Spleen (tissue), 11 donors: ENCODE measurements at regions not wholly inside any gene's neighbourhood (a gene's known extent, or its start where the extent isn't known, plus 50 kb on each side); places are given as distances from the start of the nearest gene placed in this dataset.

Source experiments
- DNase-seq: peaks from one replicate; pipeline ENCODE4 v3.0.0-alpha.2; 2020
- H3K27ac ChIP-seq, 8 donors: fragments of 200-600 bp; sonication (generic) in 7 of 8; 1 replicate in 4 of 8; 2 replicates in 4 of 8; pipeline versions ENCODE4 v1.5.0 to v1.8.0; 2016 to 2021; ENCODE audit warnings: inconsistent platforms in 4 of 8, mild to moderate bottlenecking in 4 of 8, moderate library complexity in 1 of 8
- H3K27me3 ChIP-seq, 7 donors: fragments of 200-600 bp; sonication (generic) in 6 of 7; replicated peaks in 1 of 7; 1 replicate in 4 of 7; 2 replicates in 3 of 7; pipeline versions ENCODE4 v1.5.0 to v1.8.0; 2016 to 2021; ENCODE audit warnings: inconsistent platforms in 3 of 7, mild to moderate bottlenecking in 1 of 7
- H3K36me3 ChIP-seq, 6 donors: fragments of 200-600 bp; sonication (generic) in 5 of 6; 1 replicate in 4 of 6; 2 replicates in 2 of 6; pipeline versions ENCODE4 v1.5.0 to v1.8.0; 2016 to 2021; ENCODE audit warnings: inconsistent platforms in 2 of 6
- H3K4me1 ChIP-seq, 6 donors: fragments of 200-600 bp; sonication (generic) in 5 of 6; 1 replicate in 3 of 6; 2 replicates in 3 of 6; pipeline versions ENCODE4 v1.5.0 to v1.8.0; 2016 to 2021; ENCODE audit warnings: inconsistent platforms in 3 of 6
- H3K4me3 ChIP-seq, 8 donors: fragments of 200-600 bp; sonication (generic) in 7 of 8; 1 replicate in 4 of 8; 2 replicates in 4 of 8; pipeline versions ENCODE4 v1.5.0 to v1.8.0; 2016 to 2021; ENCODE audit warnings: inconsistent platforms in 4 of 8, mild to moderate bottlenecking in 4 of 8, moderate library complexity in 2 of 8
- H3K9me3 ChIP-seq, 8 donors: fragments of 200-600 bp; sonication (generic) in 7 of 8; 1 replicate in 4 of 8; 2 replicates in 4 of 8; pipeline versions ENCODE4 v1.5.0 to v1.8.0; 2016 to 2021; ENCODE audit warnings: inconsistent platforms in 4 of 8
- POLR2A ChIP-seq, 3 donors: fragments of 450-650 bp; IDR thresholded peaks; one replicate each; pipeline ENCODE4 v1.5.1; 2017; ENCODE audit warnings: antibody characterized with exemption in 3 of 3, mild to moderate bottlenecking in 1 of 3
- POLR2AphosphoS5 ChIP-seq, 3 donors: sonication (generic); formaldehyde crosslinking; IDR thresholded peaks; one replicate each; pipeline ENCODE4 v1.5.1; 2017; ENCODE audit warnings: antibody characterized with exemption in 3 of 3
- WGBS, 5 donors: extraction: QIAGEN DNeasy Blood & Tissue Kit in 3 of 5; methylation state at CpG; one replicate each; pipeline versions ENCODE4 v1.1.5 to v1.1.7; 2013 to 2018; 5-methylcytosine and 5-hydroxymethylcytosine counted together
- intact Hi-C: fragments of 100-400 bp; cut with DNase I; formaldehyde crosslinking; loops from one replicate; pipeline ENCODE4 v1.15.0; 2023; ENCODE audit warnings: low total_unique reads
- TF ChIP-seq, protein P1 (sequence below), 11 experiments: fragments of 200-600 bp in 7 of 11; fragments of 450-650 bp in 4 of 11; sonication (generic) in 4 of 11; IDR thresholded peaks in 8 of 11; conservative IDR thresholded peaks in 3 of 11; 1 replicate in 7 of 11; 2 replicates in 4 of 11; pipeline versions ENCODE4 v1.4.0 to v1.8.0; 2016 to 2021; ENCODE audit warnings: antibody characterized with exemption in 11 of 11, inconsistent platforms in 4 of 11, mild to moderate bottlenecking in 1 of 11
- donor health status: healthy with polysubstance abuse.
- donor health status: DM: no; HTN: no; CAD: no; lungs with moderate emphysema.
- donor health status: DM: no; HTN: no; CAD: no.
- donor health status: Bipolar disorder and iron deficiency.
- donor health status: healthy.
- donor health status: DM: no; HTN: no; CAD: no.
- donor health status: DM: yes; HTN: yes; CAD: no.

DNA sequence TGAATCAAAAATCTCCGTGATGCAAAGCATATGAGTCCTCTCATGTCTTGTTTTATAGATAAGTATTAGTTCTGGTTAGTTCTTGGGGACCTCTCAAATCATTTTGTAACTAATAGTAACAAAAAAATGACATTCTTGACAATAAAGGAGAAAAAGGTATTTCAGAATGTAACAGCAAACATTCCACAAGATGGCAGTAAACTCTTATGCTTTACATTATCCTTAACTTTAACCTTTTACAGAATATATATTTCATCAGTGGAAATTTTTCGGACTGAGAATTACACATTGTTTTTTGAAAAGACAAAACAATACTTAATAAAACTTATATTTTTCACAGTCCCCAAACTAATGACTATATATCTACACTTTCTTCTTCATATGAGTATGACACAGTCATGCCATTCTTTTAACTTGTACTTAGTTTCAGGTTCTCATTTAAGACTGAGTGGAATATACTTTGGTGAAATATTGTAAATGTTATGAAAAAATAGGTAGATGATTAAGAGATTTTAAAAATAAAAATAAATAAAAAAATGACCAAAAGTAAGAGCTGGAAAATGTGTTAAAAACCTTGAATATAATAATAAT lies 142.9 kb upstream of the NXPH2 start:
- intact Hi-C loops, result no loop called here
- WGBS, 5 donors, result 50 to 60% (median 54%) methylated on average over 2 of the region's 2 CpGs

DNA sequence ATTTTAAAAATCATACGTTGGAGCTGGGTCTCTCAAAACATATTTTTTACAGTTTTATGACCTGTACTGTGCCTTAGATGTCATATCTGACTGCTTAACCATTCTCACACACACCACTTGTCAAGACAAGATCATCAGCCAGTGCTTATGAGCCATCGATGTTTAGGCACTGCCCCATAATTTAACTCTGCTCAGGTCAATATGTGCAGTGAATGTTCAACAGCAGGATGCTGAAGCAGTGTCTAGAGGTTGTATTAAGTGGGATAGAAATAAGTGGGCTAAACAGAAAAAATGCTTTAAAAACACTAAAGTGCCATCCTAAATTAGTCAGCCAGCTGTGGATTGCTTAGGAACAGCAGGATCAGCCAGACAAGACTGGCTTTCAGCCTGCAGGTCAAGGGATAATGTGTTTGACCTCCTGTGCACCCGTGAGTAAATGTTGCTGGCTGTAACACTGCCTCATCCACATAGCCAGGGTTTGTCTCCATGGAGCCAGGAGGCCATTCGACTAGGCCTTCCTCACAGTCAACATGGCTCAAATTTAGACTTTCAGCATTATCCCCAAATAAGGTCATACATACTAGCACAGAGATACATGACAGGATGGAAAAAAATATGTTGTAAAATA lies 139.0 kb upstream of the NXPH2 start:
- WGBS, 5 donors, result 40 to 77% (median 59%) methylated on average over 4 of the region's 4 CpGs
- intact Hi-C loops, result no loop called here
- Histone ChIP-seq H3K27ac (no peak overlapping the region), H3K4me3 (no peak overlapping the region), H3K9me3 (no peaks in the 10 kb centered on the region), H3K36me3 (no peaks in the 10 kb centered on the region), H3K4me1 (no peaks in the 10 kb centered on the region), H3K27me3 (no peaks in the 10 kb centered on the region)
- no peak for DNase-seq
- TF ChIP-seq POLR2AphosphoS5 (IDR thresholded peaks at IDR 0.05), result no peak

More for the DNA sequence above, 142.9 kb upstream of the NXPH2 start:
- DNase-seq, result no peak
- TF ChIP-seq POLR2A (IDR thresholded peaks at IDR 0.05) (no peak), POLR2AphosphoS5 (IDR thresholded peaks at IDR 0.05) (no peak)
- TF ChIP-seq, protein P1, sequence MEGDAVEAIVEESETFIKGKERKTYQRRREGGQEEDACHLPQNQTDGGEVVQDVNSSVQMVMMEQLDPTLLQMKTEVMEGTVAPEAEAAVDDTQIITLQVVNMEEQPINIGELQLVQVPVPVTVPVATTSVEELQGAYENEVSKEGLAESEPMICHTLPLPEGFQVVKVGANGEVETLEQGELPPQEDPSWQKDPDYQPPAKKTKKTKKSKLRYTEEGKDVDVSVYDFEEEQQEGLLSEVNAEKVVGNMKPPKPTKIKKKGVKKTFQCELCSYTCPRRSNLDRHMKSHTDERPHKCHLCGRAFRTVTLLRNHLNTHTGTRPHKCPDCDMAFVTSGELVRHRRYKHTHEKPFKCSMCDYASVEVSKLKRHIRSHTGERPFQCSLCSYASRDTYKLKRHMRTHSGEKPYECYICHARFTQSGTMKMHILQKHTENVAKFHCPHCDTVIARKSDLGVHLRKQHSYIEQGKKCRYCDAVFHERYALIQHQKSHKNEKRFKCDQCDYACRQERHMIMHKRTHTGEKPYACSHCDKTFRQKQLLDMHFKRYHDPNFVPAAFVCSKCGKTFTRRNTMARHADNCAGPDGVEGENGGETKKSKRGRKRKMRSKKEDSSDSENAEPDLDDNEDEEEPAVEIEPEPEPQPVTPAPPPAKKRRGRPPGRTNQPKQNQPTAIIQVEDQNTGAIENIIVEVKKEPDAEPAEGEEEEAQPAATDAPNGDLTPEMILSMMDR (IDR thresholded peaks at IDR 0.05 in 8 of 11, conservative IDR thresholded peaks at IDR 0.05 in 3 of 11), result no peak
- Histone ChIP-seq H3K9me3 (no peaks in the 10 kb centered on the region), H3K36me3 (no peaks in the 10 kb centered on the region), H3K4me1 (no peaks in the 10 kb centered on the region), H3K27ac (no peak overlapping the region), H3K4me3 (no peak overlapping the region), H3K27me3 (no peaks in the 10 kb centered on the region)

DNA sequence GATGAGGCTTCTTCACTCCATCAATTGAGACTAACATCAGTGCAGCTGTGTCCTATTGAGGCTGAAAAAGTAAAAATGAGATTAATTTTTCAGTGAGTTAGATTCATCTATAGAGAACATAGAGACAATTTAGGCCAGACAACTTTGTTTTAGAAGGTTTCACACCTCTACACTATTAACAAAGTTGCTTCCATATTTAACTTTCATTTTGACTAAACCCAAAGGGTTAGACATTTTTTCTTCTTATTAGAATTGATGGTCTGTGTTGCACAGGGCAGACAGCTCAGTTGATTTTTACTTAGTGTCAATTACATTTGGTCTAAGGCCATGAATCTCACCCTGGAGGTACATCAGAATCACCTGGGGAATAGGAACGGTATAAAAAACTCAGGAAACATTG lies 130.2 kb upstream of the NXPH2 start:
- Histone ChIP-seq H3K36me3 (no peaks in the 10 kb centered on the region), H3K27me3 (no peaks in the 10 kb centered on the region), H3K27ac (no peak overlapping the region), H3K4me3 (no peak overlapping the region), H3K4me1 (no peaks in the 10 kb centered on the region), H3K9me3 (peaks cover 0 to 9% (median 0%) of the 10 kb centered on the region in 8 donors)
- TF ChIP-seq, protein P1 (IDR thresholded peaks at IDR 0.05 in 8 of 11, conservative IDR thresholded peaks at IDR 0.05 in 3 of 11), result no peak
- no peak for TF ChIP-seq POLR2A (IDR thresholded peaks at IDR 0.05)
- no peak for TF ChIP-seq POLR2AphosphoS5 (IDR thresholded peaks at IDR 0.05)
- DNase-seq, result no peak
- 67 to 83% (median 78%) methylated on average over 1 of the region's 1 CpG for WGBS, 5 donors
- intact Hi-C loops, result no loop called here

DNA sequence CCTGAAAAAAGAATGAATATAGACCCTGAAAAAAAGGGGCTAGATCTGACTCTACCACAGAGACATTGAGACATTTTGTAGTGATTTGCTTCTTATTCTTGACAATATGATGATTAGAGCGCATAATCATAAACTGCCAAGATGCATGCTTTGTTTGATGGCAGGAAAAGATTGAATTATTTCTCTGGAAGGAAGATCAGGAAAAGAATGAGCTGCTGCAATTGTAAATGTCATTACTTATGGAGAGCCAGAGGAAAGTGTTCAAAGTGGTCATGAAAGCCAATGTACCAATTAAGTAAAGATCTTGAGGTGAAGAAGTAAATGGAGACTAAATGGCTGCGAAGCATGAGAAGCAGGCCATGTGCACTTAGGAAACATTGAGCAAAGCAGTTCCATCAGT lies 126.4 kb upstream of the NXPH2 start:
- no peak for DNase-seq
- Histone ChIP-seq H3K9me3 (peaks cover 0 to 9% (median 0%) of the 10 kb centered on the region in 8 donors), H3K27ac (no peak overlapping the region), H3K36me3 (no peaks in the 10 kb centered on the region), H3K4me1 (no peaks in the 10 kb centered on the region), H3K4me3 (no peak overlapping the region), H3K27me3 (no peaks in the 10 kb centered on the region)
- 89 to 96% (median 93%) methylated on average over 2 of the region's 2 CpGs for WGBS, 5 donors
- TF ChIP-seq, protein P1 (IDR thresholded peaks at IDR 0.05 in 8 of 11, conservative IDR thresholded peaks at IDR 0.05 in 3 of 11), result no peak
- TF ChIP-seq POLR2A (IDR thresholded peaks at IDR 0.05) (no peak), POLR2AphosphoS5 (IDR thresholded peaks at IDR 0.05) (no peak)
- intact Hi-C loops, result no loop called here
